Midbrain (tissue), 1 donor: ENCODE measurements at regions not wholly inside any gene's neighbourhood (a gene's known extent, or its start where the extent isn't known, plus 50 kb on each side); places are given as distances from the start of the nearest gene placed in this dataset.

Experiments
- DNase-seq: peaks from one replicate; lab custom pipeline; 2025; lab: John Stamatoyannopoulos, UW

DNA sequence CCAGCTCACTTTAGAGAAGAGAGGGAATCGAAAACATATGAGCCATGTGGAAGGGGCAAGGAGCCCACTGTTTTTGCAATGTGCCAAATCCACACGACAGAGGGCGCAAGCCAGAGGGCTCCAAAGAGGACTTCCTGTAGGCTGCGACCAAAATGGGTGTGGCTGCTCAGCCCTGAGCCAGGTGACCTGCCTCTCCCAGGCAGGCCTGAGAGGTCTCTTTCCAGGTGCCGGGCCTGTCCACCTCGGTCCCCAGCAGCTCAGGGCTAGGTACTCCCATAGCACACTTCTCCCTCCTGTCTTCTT is 153.8 kb downstream of the TTC32 start:
- no peak for DNase-seq

DNA sequence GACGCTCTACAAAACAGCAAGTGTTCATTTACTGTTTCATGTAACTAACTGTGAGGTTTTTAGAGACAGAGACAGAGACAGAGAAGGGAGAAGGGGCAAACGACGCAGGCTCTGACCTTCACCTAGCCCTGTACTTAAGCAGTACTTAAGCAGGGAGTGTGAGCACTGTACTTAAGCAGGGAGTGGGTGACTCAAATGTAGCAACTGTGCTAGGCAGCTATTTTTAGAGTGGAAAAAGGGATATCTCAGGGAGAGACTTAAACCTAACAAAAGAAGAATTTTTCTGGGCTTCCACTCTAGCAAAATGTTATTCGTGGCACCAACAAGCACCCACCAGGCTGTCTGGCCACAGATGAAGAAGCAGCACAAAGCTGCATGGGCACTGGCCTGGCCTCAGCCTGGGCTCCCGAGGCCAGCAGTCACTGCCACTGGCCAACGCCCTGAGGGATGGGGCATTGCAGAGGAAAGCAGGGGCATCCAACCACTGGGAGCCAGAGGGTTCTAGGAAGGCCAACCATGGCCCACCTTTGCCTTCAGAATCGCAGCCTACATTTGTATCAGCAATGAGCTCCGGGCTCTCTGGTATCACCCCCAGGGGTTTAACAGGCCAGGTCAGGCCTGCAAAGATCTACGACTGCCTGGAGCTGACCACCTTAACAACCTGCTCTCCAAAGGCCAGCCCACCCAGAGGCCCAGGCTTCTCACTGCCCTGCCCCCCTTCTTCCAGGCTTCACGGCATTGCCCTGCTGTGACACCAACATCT is 154.3 kb downstream of the TTC32 start:
- no peak for DNase-seq

DNA sequence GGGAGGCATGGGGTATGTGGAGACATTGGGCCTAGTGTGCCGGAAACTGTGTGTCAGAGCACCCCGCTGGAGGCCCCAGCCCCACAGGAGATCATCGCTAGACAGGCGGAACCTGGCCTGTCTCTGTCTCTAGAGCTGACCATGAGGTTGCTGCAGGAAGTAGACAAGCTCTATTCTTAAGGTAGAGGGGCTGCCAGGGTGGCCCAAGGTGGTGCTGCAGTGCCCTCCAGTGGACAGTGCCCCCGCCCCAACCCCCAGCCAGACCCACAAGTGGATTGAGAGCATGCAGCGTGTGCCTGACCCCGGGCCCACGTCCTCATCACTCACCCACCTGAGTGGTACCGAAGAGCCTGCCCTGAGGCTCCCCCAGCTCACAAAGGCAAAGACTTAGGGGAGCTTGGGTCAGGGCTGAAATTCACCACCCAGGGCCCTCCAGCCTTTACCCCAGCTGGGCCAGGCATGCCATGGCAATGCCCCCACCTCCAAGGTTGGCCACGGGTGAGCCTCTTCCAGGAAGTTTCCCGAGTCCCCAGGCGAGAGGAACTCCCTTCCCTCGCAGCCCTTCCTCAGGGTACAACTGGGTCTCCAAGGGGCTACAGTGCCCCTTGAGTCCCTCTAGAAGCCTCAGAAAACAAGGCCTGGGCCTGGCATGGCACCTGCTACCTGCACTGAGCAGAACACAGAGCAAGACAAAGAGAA is 155.0 kb downstream of the TTC32 start:
- DNase-seq = no peak

DNA sequence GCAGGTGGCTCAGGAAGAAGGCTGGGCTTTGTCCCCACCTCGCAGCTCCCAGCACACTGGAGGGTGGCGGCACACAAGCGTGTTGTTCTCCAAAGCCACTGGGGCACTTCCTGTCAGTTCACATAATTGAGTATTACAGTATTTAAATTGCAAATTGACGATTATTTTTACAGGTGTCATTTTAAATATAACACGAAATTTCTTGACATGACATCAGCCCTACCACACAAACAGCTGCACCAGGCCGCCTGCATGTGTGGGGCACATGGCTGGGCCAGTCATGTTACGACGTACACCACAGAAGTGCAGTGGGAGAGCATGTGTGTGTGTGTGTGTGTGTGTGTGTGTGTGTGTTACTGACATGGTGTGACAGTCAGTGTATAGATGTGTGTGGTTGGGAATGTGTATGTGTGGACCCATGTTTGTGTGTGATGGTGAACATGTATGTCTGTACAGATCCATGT is 155.6 kb downstream of the TTC32 start:
- no peak for DNase-seq

DNA sequence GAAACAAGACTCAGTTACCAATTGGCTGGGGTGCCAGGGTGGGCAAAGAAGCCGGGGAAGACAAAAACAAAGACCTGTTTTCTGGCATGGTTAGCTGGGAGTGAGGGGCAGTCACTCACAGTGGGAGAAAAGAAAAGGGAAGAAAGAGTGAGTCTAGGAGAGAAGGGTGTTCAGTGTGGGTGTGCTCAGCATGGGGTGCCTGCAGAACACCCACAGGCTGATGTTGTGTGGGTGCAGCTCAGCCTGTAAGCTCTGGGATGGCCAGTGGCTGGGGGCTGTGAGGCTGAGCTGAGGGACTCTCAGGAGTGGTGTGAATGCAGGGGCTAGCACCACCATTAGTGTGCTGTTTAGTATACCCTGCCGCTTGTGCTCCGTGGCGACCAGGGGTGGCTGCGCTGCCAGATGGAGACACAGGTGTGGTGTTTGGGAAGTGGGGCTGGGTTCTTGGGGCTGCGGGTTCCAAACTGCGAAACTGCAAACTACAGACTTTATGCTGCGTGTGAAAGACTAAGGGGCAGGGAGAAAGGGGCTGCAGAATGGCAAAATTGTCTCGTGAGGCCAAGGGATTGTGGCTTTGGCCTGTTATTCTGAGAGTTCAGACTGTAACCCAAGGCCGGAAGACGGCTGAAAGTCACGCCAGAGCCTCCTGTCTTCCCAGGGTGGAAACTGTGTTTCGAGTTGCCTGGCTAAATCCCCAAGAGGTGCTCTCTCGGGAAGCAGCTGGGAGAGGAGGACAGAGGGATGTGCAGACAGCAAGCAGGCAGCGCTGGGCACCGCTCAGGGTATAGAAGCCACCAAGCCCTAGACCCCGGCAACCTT is 156.3 kb downstream of the TTC32 start:
- DNase-seq = no peak

DNA sequence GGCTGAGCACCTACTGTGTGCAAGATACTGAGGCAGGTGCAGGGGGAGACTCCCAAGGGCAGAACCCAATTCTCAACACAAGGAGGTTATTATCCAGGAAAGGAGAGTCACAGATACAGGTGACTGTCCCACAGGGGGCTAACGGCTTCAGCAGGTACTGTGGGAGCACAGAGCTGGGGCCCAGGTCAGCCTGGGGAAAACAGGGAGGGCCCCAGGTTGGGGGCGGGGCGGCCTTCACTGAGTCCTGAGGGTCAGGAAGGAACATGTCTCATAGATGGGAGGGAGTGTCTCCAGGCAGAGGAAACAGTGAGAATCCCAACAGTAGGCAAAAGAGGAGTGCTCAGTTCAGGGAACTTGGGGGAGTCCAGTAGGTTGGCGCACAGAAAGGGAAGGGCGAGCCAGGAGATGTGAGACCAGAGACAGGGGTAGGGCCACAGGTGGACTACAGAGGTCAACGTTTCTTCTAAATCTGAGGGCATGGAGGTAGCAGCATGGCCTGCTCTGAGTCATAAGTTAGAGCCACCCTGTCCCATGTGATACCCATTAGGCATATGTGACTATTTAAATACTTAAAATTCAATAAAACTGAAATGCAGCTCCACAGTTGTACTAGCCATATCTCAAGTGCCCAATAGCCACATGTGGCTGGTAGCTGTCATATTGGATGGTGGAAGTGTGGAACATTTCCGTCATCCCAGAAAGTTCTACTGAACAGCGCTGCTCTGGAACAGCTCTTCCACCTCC is 157.2 kb downstream of the TTC32 start:
- no peak for DNase-seq

DNA sequence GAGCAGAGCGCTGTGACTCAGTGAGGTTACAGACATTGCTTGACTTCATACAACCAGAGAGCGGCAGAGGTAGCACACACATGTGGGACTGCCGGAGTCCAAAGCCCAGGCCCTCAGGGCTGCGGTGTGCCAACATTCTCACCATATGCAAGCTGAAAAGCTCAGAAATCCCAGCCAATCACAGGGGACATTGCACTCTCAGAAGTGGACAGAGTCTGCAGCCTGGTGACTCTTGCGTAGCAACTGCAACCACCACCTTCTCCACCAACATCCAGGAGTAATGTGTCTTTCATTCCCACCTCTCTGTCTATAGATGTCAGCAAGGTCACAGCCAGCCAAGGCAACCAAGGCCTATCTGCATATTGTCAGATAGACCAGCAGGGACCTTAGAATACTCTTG is 158.1 kb downstream of the TTC32 start:
- DNase-seq = no peak

DNA sequence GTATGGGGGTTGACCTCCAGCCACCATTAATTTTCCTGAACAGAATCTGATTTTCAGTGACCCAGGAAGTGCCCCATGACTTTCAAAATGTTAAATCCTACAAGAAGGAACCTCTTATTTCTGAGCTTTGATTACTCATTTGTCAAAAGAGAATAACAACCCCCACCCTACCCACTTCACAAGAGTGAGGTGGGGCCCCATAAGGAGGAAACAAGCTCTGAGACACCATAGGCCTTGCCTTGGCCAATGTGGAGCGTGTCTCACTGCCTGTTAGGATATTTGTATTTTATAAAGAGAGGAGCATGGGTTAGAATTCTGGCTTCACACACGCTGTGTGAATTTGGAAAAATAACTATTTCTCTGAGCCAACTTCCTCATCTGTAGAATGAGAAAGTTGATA is 158.9 kb downstream of the TTC32 start:
- no peak for DNase-seq

DNA sequence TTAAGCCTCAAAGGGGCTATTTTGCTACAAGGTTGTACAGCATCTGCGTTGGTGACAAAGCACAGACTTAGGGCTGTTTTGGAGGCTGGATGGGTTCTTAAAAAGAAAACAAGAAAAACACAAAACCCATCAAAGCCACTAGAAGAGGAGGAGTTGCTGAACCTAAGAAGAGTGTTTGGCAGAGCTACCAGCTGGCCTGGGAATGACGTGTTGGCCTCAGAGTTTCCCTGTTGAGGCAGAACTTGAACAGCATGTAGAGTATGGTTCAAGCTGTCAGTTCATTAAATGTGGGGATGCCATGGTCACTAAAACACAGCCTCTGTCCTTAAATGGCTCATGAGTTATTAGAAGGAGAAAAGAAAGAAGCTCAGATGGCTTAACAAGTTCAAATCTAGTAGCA is 162.5 kb downstream of the TTC32 start:
- DNase-seq = no peak

DNA sequence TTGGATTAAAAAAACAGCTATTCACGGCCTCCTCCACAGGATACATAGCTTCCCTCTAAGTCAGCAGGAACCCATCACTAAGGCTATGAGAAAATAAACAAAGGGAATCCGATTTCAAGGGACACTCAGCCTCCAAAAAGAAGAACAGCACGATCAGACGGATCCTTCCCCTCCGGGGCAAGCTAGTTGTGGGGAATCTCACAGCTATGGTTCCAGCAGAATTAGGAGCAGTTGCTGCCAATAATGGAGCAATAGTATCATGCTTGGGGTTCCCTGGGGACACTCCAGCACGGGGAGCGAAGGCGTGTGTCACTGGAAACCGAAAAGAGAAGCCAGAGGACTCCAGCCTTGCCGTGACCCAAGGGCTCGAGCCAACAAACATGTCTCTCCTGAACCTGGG is 163.1 kb downstream of the TTC32 start:
- DNase-seq = no peak

DNA sequence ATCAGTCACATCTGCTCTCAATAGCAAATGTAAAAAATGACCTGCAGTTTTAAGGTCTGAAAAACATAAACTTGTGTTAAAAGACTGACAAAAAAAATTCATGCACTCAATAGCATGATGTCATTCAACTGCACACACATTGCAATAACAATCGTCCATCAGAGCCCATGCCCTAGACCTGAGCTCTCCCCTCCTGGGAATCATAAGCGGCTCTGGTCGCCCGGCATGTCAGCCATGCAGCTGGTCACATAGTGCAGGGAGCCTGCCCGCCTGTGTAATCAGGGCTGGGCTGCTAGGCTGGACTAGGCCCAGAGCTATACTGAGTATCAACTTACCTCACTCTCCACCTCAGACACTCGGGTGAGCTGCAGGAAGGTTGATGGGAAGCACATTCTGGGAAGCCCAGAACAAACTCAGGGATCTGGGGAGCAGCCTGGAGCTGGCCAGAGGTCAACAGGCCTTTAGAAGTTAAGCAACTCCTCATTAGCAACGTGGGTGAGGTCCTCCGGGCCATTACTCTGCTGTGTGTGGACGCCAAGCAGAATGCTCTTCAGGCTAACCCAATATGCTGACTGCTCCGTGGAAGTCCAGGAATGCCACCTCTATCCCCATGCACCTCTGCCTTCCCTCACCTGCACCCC is 165.5 kb downstream of the TTC32 start:
- no peak for DNase-seq

DNA sequence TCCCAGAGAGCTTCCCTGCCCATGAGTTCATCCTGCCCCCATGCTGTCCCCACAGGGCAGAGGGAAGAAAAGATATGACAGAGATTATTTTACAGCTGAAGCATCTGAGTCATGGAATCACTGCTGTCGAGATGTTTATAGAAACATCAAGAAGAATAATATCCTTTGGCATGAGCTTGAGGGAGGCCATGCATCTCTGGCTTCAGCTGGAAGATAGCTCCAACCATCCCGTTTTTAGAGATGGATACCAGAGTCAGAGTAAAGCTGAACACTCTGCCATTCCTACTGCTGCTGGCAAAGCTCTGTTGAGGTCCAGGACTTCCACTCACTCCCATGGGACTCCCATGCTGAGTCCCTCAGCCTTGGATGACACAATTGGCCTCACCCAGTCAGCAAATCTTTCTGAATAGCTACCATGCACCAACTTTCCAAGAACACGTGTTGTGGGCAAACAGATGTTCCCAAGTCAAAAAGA is 167.8 kb downstream of the TTC32 start:
- DNase-seq = no peak

DNA sequence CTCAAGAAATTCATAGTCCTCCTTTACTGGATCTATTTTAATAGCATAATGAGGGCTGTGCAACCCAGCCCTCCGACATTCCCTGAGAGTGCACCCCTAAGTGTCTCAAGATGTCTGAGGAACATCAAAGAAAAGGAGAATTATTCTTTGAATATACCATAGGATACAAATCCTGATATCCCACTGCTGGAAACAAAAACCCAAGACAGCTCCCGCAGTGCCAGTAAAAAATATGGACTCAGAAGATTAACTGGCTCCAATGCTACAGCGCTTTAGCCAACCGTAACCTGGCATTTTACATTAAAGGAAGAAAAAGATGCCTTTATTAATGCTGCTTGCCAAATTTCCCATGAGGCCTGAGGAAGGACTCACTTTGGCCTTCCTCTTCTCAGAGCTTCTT is 168.4 kb downstream of the TTC32 start:
- DNase-seq = no peak

DNA sequence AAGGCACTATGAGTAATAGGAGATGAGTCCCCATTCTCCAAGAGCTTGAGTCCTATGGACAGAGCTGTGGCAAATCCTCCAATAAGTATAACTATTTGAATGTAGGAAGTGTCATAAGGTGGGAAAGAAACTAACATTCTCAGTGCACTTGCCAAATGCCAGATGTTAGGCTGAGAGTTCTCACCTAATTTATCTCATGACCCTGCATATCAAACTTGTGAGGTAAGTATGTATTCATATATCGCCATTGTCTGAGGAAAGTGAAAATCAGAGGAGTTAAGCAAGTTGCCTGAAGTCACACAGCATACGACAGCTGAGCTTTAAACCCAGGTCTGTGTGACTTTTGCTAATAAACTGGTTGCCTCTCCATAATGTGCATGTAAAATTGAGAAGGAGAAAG is 169.5 kb downstream of the TTC32 start:
- DNase-seq = no peak

DNA sequence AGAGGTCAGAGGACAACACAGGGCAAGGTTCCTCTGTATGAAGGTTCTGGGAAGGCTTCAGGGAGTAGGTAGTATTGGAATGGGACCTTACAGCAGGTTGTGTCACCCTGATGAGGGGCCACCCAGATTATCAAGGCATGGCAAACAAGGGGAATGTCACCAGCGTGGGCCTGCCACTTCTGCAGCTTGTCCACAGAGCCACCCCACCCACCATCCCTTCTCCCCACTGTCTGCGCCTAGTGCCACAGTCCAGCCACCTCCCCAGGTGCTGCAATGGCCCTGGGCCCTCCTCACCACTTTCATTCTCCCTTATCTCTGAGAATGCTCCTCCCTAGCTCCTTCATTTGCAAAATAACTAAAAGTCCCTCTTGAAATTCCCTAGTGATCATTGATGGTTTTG is 170.3 kb downstream of the TTC32 start:
- no peak for DNase-seq

DNA sequence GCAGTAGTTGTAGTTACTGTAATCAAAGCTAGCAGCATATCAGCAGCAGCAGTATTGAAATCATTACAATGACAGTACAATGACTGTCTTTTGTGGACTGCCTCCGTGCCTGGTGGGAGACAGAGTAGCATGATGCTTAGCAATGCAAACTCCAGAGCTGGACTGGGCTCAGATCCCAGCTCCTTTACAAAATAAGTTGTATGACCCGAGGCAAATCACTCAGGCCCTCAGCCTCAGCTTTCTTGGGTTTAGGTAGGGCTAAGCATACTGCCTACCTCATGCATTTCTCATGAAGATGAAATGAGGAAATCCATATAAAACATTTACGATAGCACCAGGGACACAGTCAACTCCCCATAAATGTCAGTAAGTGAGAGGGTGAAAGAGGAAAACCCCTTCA is 170.7 kb downstream of the TTC32 start:
- no peak for DNase-seq

DNA sequence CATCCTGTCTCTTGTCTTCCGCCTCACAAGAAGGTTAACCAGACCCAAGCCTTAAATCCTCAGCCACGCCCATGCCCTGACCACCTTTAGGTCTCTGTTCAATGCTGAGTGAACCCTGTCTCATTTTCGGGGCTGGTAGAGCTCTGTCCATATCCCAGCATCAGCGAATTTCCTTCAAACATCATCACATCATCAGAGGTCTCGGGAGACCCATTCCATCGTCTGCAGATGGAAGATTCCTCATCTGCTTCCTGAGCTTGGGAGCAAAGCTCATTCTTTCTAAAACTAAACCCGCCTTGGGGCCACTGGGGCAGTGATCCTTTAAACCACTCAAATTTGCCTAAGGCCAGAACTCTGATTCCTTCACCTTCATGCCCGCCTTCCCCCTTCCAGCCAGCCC is 173.7 kb downstream of the TTC32 start:
- no peak for DNase-seq

DNA sequence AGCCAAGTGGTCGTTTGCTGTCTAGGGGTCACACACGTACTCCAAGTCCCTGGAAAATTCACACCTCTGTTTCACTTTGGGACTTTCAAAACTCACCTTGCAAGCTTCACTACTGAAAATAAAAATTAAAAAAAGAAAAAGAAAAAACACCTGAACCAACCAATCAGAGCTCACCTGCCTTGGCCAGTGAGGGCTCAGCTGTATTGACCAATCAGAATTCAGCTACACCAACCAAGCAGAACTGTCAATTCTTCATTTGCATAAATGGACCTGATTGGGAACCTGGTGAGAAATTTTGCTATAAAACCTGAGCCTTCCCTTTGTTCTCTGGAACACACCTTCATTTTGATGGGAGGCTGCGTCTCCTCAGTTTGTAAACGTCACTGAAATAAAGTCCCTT is 176.4 kb downstream of the TTC32 start:
- DNase-seq = no peak

DNA sequence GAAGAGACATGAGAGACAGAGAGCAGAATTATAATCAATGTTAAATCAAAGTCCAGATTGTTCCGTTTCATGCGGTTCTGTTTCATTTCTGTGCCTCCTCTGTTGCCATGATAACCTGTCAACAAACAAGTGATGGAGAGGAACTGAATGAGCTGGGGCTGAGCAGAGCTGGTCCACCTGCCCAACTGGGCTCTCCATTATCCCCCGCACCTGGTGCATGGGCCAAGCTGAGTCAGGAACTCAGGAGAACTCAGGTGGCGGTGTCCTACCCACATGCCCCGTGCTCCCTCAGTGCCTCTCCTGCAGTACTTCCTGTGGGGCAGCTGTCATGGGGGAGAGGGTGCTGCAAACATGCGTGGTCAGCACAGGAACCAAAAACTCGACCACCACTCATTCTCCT is 178.8 kb downstream of the TTC32 start:
- DNase-seq = no peak

DNA sequence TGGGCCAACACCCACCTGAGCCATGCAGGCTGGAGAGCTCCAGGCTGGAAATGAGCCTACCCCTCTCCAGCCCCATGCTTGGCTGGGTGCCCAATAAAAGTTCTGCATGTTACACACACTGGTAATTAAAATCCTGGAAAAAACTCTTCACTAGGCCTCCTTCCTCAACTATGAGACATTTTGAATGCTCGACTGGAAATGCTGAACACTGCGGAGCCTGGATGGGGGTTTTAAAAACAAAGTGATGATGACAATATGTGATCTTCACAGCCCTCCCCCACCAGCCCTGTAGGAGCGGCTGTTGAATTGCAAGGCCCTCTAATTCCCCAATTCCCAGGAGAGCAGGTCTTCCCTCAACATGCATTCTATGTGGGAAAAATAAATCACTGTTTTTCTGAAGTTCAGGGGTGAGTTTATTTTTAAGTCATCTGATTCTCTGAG is 179.2 kb downstream of the TTC32 start:
- no peak for DNase-seq

DNA sequence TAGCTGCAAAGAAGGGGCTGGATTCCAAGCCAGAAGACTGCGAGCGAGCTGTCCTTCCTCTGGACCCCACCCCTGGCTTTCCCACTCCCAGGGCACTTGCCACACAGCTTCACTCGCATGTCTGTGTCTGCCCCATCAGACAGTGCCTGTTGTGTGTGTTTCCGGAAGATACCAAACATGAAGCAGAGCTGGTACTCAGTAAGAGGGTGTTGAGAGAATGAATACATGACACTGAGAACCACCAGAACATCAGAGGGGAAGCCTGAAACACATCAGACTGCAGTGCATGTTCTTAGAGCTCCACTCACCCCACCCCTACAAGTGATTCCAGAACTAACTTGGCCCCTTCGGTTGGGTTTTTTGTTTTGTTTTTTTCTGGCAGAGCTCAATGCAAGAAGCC is 181.5 kb downstream of the TTC32 start:
- DNase-seq = no peak

DNA sequence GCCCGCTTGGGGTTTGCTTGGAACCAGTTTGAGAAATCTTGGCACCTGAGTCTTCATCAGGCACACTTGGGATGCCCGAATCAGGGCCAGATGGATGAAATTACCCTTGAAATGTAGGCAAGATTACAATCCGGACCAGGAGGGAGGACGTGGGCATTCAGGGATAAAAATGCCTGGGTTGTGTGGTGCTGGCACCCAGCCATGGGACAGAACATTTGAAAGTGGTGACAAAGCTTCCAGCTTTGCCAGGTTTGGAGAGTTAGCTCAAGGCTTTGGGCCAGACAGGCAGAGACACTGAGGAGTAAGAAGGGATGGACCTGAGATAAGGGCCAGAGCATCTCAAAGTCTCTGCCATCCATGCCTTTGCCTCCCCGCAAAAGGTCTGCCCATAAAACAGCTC is 182.2 kb downstream of the TTC32 start:
- no peak for DNase-seq
